Activated T-cell treated with anti-CD3 and anti-CD28 coated beads, Interleukin-2, amount 50 U/mL, for 72 hours (primary cell): ENCODE measurements at regions not wholly inside any gene's neighbourhood (a gene's known extent, or its start where the extent isn't known, plus 50 kb on each side); places are given as distances from the start of the nearest gene placed in this dataset.

Experiments used
- ATAC-seq, 2 donors: fragments of 150-1000 bp; cut with Tn5 transposase; replicated peaks in 1 of 2; 2 replicates each; pipeline ENCODE4 v1.10.0; 2021; ENCODE audit warnings: moderate library complexity in 2 of 2, mild to moderate bottlenecking in 1 of 2
- DNase-seq, 2 donors: peaks; one replicate each; pipeline ENCODE4 v3.0.0; 2021 to 2022; ENCODE audit warnings: mixed read lengths in 1 of 2
- H3K27ac Mint-ChIP-seq: one replicate; pipeline ENCODE4 v1.8.0; 2022; ENCODE audit warnings: mild to moderate bottlenecking, moderate library complexity, mixed read lengths
- H3K27me3 Mint-ChIP-seq: one replicate; pipeline ENCODE4 v1.8.0; 2022; ENCODE audit warnings: low read depth, mixed read lengths
- H3K36me3 Mint-ChIP-seq, 2 donors: one replicate each; pipeline ENCODE4 v1.8.0; 2022; ENCODE audit warnings: mixed read lengths in 2 of 2, mild to moderate bottlenecking in 1 of 2; ENCODE audit not compliant: insufficient read depth in 2 of 2
- H3K4me1 Mint-ChIP-seq: one replicate; pipeline ENCODE4 v1.8.0; 2022; ENCODE audit warnings: low read depth, mixed read lengths
- H3K4me3 Mint-ChIP-seq, 2 donors: one replicate each; pipeline ENCODE4 v1.8.0; 2022; ENCODE audit warnings: mild to moderate bottlenecking in 2 of 2, mixed read lengths in 2 of 2, moderate library complexity in 2 of 2
- H3K9me3 Mint-ChIP-seq, 2 donors: one replicate each; pipeline ENCODE4 v1.8.0; 2022; ENCODE audit warnings: mixed read lengths in 2 of 2

- Mint-ChIP-seq H3K4me3 (no peak overlapping the region), H3K27me3 (no peaks in the 10 kb centered on the region), H3K36me3 (no peaks in the 10 kb centered on the region), H3K4me1 (no peaks in the 10 kb centered on the region), H3K9me3 (peaks cover 10 to 12% of the 10 kb centered on the region in 2 donors), H3K27ac (no peak overlapping the region)
- no peak for DNase-seq
- ATAC-seq, result no peak
These were observed 1591.4 kb upstream of the PCDH7 start for GRCh38 chr4:29128810-29129209.

GRCh38 chr4:29131304-29131703 is 1588.9 kb upstream of the PCDH7 start:
- ATAC-seq (no peak), DNase-seq (no peak)
- peaks cover 7 to 12% of the 10 kb centered on the region in 2 donors for H3K9me3 Mint-ChIP-seq
- H3K27ac Mint-ChIP-seq, result no peak overlapping the region
- H3K4me1 Mint-ChIP-seq, result no peaks in the 10 kb centered on the region
- no peaks in the 10 kb centered on the region for H3K27me3 Mint-ChIP-seq
- H3K4me3 Mint-ChIP-seq, result no peak overlapping the region
- H3K36me3 Mint-ChIP-seq, result no peaks in the 10 kb centered on the region

GRCh38 chr4:29142708-29143107 is 1577.5 kb upstream of the PCDH7 start:
- Mint-ChIP-seq H3K4me3 (no peak overlapping the region), H3K36me3 (no peaks in the 10 kb centered on the region), H3K27me3 (no peaks in the 10 kb centered on the region), H3K4me1 (no peaks in the 10 kb centered on the region), H3K27ac (no peak overlapping the region), H3K9me3 (peaks cover 3% of the 10 kb centered on the region in 2 donors)
- ATAC-seq, result no peak
- no peak for DNase-seq

- Mint-ChIP-seq H3K4me1 (no peaks in the 10 kb centered on the region), H3K9me3 (peaks cover 4 to 14% of the 10 kb centered on the region in 2 donors), H3K27me3 (no peaks in the 10 kb centered on the region), H3K36me3 (no peaks in the 10 kb centered on the region), H3K4me3 (no peak overlapping the region), H3K27ac (no peak overlapping the region)
- no peak for DNase-seq
- no peak for ATAC-seq
These were observed 1568.6 kb upstream of the PCDH7 start for GRCh38 chr4:29151584-29151983.

- Mint-ChIP-seq H3K27ac (no peak overlapping the region), H3K9me3 (peaks cover 9 to 11% of the 10 kb centered on the region in 2 donors), H3K4me1 (no peaks in the 10 kb centered on the region), H3K36me3 (no peaks in the 10 kb centered on the region), H3K4me3 (no peak overlapping the region), H3K27me3 (no peaks in the 10 kb centered on the region)
- DNase-seq (no peak), ATAC-seq (no peak)
These were observed 1566.5 kb upstream of the PCDH7 start for GRCh38 chr4:29153642-29154041.

- H3K4me1 Mint-ChIP-seq, result no peaks in the 10 kb centered on the region
- H3K36me3 Mint-ChIP-seq, result no peaks in the 10 kb centered on the region
- DNase-seq (no peak), ATAC-seq (no peak)
- H3K4me3 Mint-ChIP-seq, result no peak overlapping the region
- no peaks in the 10 kb centered on the region for H3K27me3 Mint-ChIP-seq
- peaks cover 4 to 10% of the 10 kb centered on the region in 2 donors for H3K9me3 Mint-ChIP-seq
- no peak overlapping the region for H3K27ac Mint-ChIP-seq
These were observed 1544.9 kb upstream of the PCDH7 start for GRCh38 chr4:29175291-29175690.

GRCh38 chr4:29199025-29199424 is 1521.1 kb upstream of the PCDH7 start:
- DNase-seq (no peak), ATAC-seq (no peak)
- Mint-ChIP-seq H3K4me3 (no peak overlapping the region), H3K9me3 (peaks cover 2 to 3% of the 10 kb centered on the region in 2 donors), H3K27me3 (no peaks in the 10 kb centered on the region), H3K27ac (no peak overlapping the region), H3K36me3 (no peaks in the 10 kb centered on the region), H3K4me1 (no peaks in the 10 kb centered on the region)

GRCh38 chr4:29199485-29199884 is 1520.7 kb upstream of the PCDH7 start:
- no peaks in the 10 kb centered on the region for H3K27me3 Mint-ChIP-seq
- no peak overlapping the region for H3K4me3 Mint-ChIP-seq
- peaks cover 2 to 5% of the 10 kb centered on the region in 2 donors for H3K9me3 Mint-ChIP-seq
- H3K27ac Mint-ChIP-seq, result no peak overlapping the region
- no peaks in the 10 kb centered on the region for H3K36me3 Mint-ChIP-seq
- DNase-seq, result no peak
- ATAC-seq, result no peak
- no peaks in the 10 kb centered on the region for H3K4me1 Mint-ChIP-seq

GRCh38 chr4:29213020-29213419 is 1507.1 kb upstream of the PCDH7 start:
- no peak for ATAC-seq
- H3K4me1 Mint-ChIP-seq, result no peaks in the 10 kb centered on the region
- H3K9me3 Mint-ChIP-seq, result peaks cover 5 to 9% of the 10 kb centered on the region in 2 donors
- H3K36me3 Mint-ChIP-seq, result peaks cover 0 to 1% of the 10 kb centered on the region in 2 donors
- no peaks in the 10 kb centered on the region for H3K27me3 Mint-ChIP-seq
- H3K27ac Mint-ChIP-seq, result no peak overlapping the region
- H3K4me3 Mint-ChIP-seq, result no peak overlapping the region
- DNase-seq, result no peak

GRCh38 chr4:29220761-29221160 is 1499.4 kb upstream of the PCDH7 start:
- Mint-ChIP-seq H3K4me1 (no peaks in the 10 kb centered on the region), H3K27ac (no peak overlapping the region), H3K36me3 (peaks cover 0 to 1% of the 10 kb centered on the region in 2 donors), H3K4me3 (no peak overlapping the region), H3K9me3 (peaks cover 2 to 4% of the 10 kb centered on the region in 2 donors), H3K27me3 (no peaks in the 10 kb centered on the region)
- ATAC-seq (no peak), DNase-seq (no peak)

GRCh38 chr4:29224911-29225310 is 1495.3 kb upstream of the PCDH7 start:
- ATAC-seq (no peak), DNase-seq (no peak)
- Mint-ChIP-seq H3K36me3 (no peaks in the 10 kb centered on the region), H3K27ac (no peak overlapping the region), H3K9me3 (peaks cover 0 to 5% of the 10 kb centered on the region in 2 donors), H3K4me3 (no peak overlapping the region), H3K4me1 (no peaks in the 10 kb centered on the region), H3K27me3 (no peaks in the 10 kb centered on the region)

GRCh38 chr4:29240641-29241040 is 1479.5 kb upstream of the PCDH7 start:
- Mint-ChIP-seq H3K27me3 (no peaks in the 10 kb centered on the region), H3K9me3 (peaks cover 3 to 8% of the 10 kb centered on the region in 2 donors), H3K27ac (no peak overlapping the region), H3K4me1 (no peaks in the 10 kb centered on the region), H3K36me3 (no peaks in the 10 kb centered on the region), H3K4me3 (no peak overlapping the region)
- DNase-seq, result no peak
- no peak for ATAC-seq

GRCh38 chr4:29243054-29243453 is 1477.1 kb upstream of the PCDH7 start:
- no peaks in the 10 kb centered on the region for H3K36me3 Mint-ChIP-seq
- no peak overlapping the region for H3K4me3 Mint-ChIP-seq
- peaks cover 0 to 3% of the 10 kb centered on the region in 2 donors for H3K9me3 Mint-ChIP-seq
- ATAC-seq, result no peak
- no peak for DNase-seq
- no peaks in the 10 kb centered on the region for H3K4me1 Mint-ChIP-seq
- H3K27ac Mint-ChIP-seq, result no peak overlapping the region
- no peaks in the 10 kb centered on the region for H3K27me3 Mint-ChIP-seq

GRCh38 chr4:29243851-29244250 is 1476.3 kb upstream of the PCDH7 start:
- peaks cover 1 to 5% of the 10 kb centered on the region in 2 donors for H3K9me3 Mint-ChIP-seq
- H3K4me3 Mint-ChIP-seq, result no peak overlapping the region
- no peaks in the 10 kb centered on the region for H3K27me3 Mint-ChIP-seq
- H3K36me3 Mint-ChIP-seq, result no peaks in the 10 kb centered on the region
- H3K4me1 Mint-ChIP-seq, result no peaks in the 10 kb centered on the region
- H3K27ac Mint-ChIP-seq, result no peak overlapping the region
- ATAC-seq (no peak), DNase-seq (no peak)
